ENCODE measurements at regions not wholly inside any gene's neighbourhood (a gene's known extent, or its start where the extent isn't known, plus 50 kb on each side); places are given as distances from the start of the nearest gene placed in this dataset.
"Not testable (repeated sequence)": the region's sequence is repeated elsewhere in the genome, so short reads cannot be mapped to it uniquely, and the experiment has no call there.

- no peak for DNase-seq
Measured at GRCh38 chr3:59246719-59247401, 197.0 kb upstream of the CFAP20DC start.

DNA sequence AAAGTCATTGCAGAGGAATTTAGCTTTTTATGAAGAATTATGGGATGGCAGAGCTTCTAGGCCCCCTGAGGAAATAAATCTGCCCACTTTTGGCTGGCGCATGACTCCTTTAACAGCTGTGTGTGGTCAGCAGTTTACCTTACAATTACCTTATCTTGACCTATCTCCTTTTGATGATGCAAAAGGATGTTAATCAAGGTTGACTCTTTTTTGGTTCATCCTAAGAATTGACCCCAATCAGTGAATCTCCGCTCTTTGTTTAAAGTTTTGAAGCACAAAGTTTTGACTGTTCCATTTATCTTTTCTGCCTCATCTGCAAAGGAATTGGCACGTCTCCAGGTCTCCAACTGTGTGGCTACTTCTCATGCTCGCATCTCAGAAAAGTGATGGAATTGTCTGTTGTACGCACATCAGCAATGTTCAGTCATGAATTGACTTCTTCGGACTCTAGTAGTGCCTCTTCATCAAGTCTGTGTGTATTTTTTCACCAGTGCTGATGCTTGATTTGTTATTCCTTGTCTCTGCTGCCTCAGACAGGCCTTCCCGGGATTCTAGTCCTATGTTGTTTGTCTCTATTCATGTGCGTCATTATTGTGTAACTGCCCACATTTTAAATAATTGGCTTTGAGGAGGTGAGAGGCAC lies 196.2 kb upstream of the CFAP20DC start:
- no peak for DNase-seq

DNA sequence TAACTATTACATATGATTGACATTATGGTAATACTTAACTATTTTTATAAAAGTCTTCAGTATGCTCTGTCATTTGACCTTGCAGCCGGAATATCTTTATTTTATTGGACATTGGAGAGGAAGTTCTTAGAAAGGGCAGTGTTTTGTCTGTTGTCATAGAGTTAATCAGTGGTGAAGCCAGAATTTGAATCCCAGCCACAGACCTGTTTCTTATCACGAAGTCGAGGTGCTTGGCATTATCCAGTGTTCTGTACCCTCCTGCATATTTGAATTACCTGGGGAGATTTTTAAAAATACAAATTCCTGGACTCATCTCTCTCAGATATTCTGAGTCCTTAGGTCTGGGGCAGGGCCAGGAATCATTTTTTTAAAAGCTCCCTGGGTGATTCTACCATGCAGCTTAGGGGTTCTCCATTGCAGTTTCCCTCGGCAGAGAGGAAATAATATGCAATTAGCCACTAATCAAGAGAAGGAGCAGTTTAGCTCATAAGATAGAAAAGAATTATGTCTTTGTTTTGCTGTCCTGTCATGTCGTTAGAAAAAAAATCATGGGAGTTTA lies 195.6 kb upstream of the CFAP20DC start:
- no peak for DNase-seq

GRCh38 chr3:59244343-59244742 lies 194.5 kb upstream of the CFAP20DC start:
- DNase-seq: no peak

- DNase-seq: no peak
Measured at GRCh38 chr3:59243476-59243875, 193.7 kb upstream of the CFAP20DC start.

DNA sequence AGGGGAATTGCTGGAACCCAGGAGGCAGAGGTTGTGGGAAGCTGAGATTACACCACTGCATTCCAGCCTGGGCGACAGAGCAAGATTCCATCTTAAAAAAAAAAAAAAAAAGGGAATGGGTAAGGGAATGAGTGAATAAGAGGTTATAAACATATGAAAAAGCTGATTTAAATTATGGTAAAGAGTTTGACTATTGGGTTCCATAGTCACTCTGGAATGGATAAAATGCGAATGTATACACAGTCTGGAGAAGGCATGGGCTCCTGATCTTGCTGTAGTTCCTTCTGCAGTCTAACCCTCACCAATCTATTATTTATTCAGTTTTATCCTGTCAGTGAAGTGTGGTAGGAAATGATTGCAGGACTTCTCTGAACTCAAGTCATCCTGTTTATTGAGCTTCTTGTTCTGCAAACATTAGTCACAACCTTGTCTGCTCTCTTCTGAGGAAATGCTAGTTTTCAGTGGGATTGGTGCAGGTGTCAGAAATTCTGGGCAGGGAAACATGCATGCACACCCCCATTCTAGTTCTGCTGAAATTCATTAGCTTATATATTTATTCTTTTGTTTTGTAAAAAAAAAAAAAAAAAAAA lies 190.9 kb upstream of the CFAP20DC start:
- DNase-seq: no peak

- DNase-seq: no peak
Measured at GRCh38 chr3:59237121-59237520, 187.3 kb upstream of the CFAP20DC start.

GRCh38 chr3:59235634-59236012 lies 185.8 kb upstream of the CFAP20DC start:
- DNase-seq: no peak

- no peak for DNase-seq
Measured at GRCh38 chr3:59234884-59235633, 185.2 kb upstream of the CFAP20DC start.

DNA sequence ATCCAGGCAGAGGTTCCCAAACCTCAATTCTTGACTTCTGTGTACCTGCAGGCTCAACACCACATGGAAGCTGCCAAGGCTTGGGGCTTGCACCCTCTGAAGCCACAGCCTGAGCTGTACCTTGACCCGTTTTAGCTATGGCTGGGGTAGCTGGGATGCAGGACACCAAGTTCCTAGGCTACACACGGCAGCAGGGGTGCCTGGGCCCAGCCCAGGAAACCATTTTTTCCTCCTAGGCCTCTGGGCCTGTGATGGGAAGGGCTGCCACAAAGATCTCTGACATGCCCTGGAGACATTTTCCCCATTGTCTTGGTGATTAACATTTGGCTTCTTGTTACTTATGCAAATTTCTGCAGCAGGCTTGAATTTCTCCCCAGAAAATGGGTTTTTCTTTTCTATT lies 180.6 kb upstream of the CFAP20DC start:
- DNase-seq: not testable (repeated sequence)

DNA sequence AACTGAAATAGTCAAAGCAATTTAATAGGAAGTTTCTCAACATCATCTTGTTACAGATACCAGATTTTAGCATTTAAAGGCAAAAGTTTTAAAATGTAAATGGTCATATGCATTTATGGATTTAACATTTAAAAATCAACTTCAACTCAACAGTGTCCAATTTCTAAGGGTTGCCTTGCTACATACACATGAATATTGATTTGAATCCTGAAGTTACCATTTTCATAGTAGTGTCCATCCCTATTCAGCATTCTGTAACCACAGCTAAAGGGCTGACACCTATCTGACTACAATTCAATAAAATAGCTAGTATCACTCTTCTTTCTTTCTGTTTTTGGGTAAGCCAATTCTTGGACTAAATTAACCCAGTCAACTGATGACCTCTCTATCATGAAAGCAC lies 164.0 kb upstream of the CFAP20DC start:
- no peak for DNase-seq

DNA sequence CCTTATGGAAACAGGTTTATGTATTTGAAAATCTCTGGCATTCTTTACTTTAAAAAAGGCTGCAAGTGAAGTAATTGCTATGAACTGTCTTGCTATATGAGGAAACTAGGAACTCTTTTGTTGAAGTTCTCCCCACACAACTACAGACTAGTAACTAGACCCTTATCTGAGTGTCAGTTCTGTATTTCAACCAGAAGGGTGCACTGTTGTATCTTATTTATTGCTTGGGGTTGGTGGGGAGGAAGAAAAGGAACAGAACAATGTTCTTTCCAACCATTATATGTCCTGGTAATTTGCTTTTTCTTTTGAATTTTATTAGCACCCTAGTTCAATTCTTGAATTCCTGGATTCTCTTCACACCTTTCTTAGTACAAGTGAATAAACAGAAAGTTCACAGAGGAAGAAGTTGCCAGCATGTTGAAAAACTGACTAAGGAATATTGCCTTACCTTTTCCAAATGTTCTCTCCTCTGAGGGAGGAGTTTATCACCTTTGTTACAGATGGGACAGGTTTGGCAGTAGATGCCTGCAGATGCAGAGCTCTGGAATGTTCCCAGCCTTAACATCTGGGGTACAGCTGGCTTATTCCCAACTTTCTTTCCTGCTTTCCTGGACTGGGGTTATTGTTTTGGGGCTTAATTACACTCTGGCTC lies 162.4 kb upstream of the CFAP20DC start:
- DNase-seq: peak; percentile 33

GRCh38 chr3:59210260-59210659 lies 160.4 kb upstream of the CFAP20DC start:
- DNase-seq: no peak

GRCh38 chr3:59192473-59192872 lies 142.6 kb upstream of the CFAP20DC start:
- no peak for DNase-seq

- DNase-seq: no peak
Measured at GRCh38 chr3:59191651-59192050, 141.8 kb upstream of the CFAP20DC start.

DNA sequence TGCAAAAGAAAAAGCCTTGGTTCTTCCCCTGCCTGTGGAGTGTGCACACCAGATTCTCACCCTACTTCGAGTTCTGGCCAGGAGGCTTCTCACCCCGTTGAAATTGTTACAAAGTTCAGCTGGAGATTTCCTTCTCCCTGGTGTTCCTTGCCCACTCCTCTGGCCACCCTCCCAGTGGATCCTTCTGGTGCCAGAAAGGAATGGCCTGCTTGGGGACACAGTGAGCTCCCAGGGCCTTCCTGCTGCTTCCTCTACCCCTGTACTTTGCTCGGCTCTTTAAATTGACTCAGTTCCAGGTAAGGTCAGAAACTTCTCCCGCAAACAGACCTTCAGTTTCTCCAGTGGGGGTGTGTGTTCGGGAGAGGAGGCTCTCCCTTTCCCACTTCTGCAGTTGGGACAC lies 140.1 kb upstream of the CFAP20DC start:
- no peak for DNase-seq

GRCh38 chr3:59189526-59189925 lies 139.7 kb upstream of the CFAP20DC start:
- DNase-seq: no peak

GRCh38 chr3:59186725-59187124 lies 136.9 kb upstream of the CFAP20DC start:
- DNase-seq: no peak

DNA sequence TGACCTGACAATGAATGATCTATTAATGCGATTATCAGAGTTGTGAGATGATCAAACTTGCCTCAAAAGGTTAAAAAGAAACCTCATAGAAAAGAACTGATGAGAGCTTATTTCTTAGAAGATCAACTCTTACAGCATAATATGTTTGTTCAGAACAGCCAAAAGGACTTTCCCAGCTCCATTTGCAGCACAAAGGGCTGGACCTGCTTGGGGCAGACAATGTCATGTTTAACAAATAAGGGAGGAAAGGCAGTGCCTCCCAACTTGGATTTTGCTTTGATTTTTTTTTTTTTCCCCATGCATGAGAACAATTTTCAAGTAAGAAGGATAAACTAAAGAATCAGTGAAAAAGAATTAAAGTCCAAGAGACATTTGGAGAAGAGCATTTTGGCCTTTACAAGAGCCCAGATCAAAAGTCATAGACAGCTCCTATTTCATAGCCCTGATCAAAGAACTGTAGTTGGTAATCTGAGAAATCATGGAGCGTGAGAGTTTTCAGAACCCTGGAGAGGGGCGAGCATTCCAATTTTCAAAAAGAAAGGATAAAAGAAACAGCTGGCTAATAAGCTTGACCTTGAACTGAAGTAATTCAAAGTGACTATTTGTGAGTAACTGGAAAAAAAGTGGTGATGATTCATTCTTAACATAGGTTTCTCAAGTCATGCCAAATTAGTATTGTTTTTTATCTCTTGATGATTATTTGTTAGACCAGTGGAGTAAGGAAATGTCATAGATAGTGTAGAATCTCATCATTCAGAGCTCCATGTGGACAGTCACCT lies 136.0 kb upstream of the CFAP20DC start:
- no peak for DNase-seq

DNA sequence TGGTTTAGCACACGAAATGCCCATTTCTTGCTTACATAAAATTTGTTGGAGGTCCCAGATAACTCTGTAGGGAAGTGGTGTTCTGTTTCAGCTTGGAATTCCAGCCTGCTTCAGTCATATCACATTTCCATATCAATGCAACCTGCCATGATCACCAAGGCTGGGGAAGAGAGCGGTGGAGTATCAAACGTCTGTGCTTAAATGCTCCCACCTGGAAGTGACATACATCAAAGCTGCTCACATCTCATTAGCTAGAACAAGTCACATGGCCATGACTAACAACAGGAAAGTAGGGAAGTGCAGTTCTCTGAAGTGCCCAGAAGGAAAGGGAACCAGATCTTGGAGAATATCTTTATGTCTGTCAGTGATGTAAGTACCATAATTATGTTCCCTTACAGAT lies 130.2 kb upstream of the CFAP20DC start:
- no peak for DNase-seq

DNA sequence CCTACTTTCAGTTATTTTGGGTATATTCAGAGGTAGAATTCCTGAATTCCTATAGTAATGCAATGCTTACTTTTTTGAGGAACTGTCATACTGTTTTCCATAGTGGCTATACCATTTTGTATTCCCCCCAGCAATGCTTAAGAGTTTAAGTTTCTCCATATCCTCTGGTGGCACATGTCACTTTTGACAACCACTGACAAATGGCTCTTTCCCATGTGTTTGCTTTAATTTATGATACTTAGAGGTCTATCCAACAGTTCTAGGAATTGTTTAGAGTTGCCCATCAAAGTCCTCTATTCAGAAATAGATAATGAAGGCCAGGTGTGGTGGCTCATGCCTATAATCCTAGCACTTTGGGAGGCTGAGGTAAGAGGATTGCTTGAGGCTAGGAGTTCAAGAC lies 128.9 kb upstream of the CFAP20DC start:
- DNase-seq: no peak

DNA sequence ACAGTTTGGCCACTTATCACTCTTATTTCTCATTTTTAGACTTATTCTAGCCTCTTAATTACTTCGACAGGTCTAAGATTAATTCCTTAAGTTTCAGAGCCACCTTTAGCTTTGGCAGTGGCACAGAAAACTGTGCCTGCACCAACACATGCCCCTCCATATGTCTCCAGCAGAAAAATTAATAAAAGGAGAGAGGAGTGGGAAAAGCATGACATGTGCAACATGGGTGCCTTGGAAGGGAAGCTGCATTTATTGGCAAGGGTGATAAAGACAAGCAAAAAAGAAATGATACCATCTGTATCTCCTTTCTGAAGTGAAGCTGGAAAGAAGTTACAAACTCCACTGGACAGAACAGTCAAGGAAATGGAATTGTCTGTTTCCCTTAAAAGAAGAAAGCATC lies 121.7 kb upstream of the CFAP20DC start:
- DNase-seq: no peak
